ENCODE measurements at regions not wholly inside any gene's neighbourhood (a gene's known extent, or its start where the extent isn't known, plus 50 kb on each side); places are given as distances from the start of the nearest gene placed in this dataset.

GRCh38 chr4:122279670-122280069, 99.1 kb upstream of the ADAD1 start:
- TF ChIP-seq CTCF (conservative IDR thresholded peaks at IDR 0.05) (no peak), ZFX (IDR thresholded peaks at IDR 0.05) (no peak)

Measured in C4-2B (cell line).